ENCODE measurements at regions not wholly inside any gene's neighbourhood (a gene's known extent, or its start where the extent isn't known, plus 50 kb on each side); places are given as distances from the start of the nearest gene placed in this dataset.
A peak's percentile ranks its signal among the peaks of the same experiment; 100 is the strongest.

GRCh38 chr5:31049461-31049860 lies 144.0 kb upstream of the CDH6 start:
- no peak for FAIRE-seq
- no peaks in the 10 kb centered on the region for H3K36me3 ChIP-seq (ENCODE audit: control insufficient read depth in 3 of 3, insufficient read depth in 2 of 3, low read depth in 1 of 3, low read length in 3 of 3)
- DNase-seq = no peak
- WGBS, 3 donors = 7 to 61% (median 38%) methylated on average over 3 of the region's 3 CpGs
- H3K4me3 ChIP-seq (ENCODE audit: low read depth in 1 of 3, low read length in 3 of 3) = no peak overlapping the region
- no peaks in the 10 kb centered on the region for H3K9me3 ChIP-seq (ENCODE audit: control insufficient read depth in 2 of 2, insufficient read depth in 1 of 2, low read depth in 1 of 2, low read length in 1 of 2)
- no peaks in the 10 kb centered on the region for H3K27me3 ChIP-seq (ENCODE audit: control insufficient read depth in 3 of 3, insufficient read depth in 3 of 3, low read length in 3 of 3)
- H3K4me1 ChIP-seq (ENCODE audit: control insufficient read depth in 3 of 3, insufficient read depth in 2 of 3, low read depth in 1 of 3, low read length in 2 of 3) = peaks cover 0 to 12% (median 0%) of the 10 kb centered on the region in 3 donors
- H3K27ac ChIP-seq (ENCODE audit: low read depth in 1 of 3, low read length in 2 of 3) = no peak overlapping the region

GRCh38 chr5:31048282-31049270 lies 144.9 kb upstream of the CDH6 start:
- Histone ChIP-seq H3K27me3 (ENCODE audit: control insufficient read depth in 3 of 3, insufficient read depth in 3 of 3, low read length in 3 of 3) (no peaks in the 10 kb centered on the region), H3K27ac (ENCODE audit: low read depth in 1 of 3, low read length in 2 of 3) (peak overlapping the region in 1 of 3 donors; percentile 34), H3K4me3 (ENCODE audit: low read depth in 1 of 3, low read length in 3 of 3) (no peak overlapping the region), H3K36me3 (ENCODE audit: control insufficient read depth in 3 of 3, insufficient read depth in 2 of 3, low read depth in 1 of 3, low read length in 3 of 3) (no peaks in the 10 kb centered on the region), H3K4me1 (ENCODE audit: control insufficient read depth in 3 of 3, insufficient read depth in 2 of 3, low read depth in 1 of 3, low read length in 2 of 3) (peaks cover 0 to 12% (median 0%) of the 10 kb centered on the region in 3 donors), H3K9me3 (ENCODE audit: control insufficient read depth in 2 of 2, insufficient read depth in 1 of 2, low read depth in 1 of 2, low read length in 1 of 2) (no peaks in the 10 kb centered on the region)
- peak; percentile 78 to 89 for DNase-seq
- 12 to 42% (median 36%) methylated on average over 8 of the region's 8 CpGs for WGBS, 3 donors
- no peak for FAIRE-seq

GRCh38 chr5:31047621-31048020 lies 145.9 kb upstream of the CDH6 start:
- H3K27ac ChIP-seq (ENCODE audit: low read depth in 1 of 3, low read length in 2 of 3) = peak overlapping the region in 1 of 3 donors; percentile 34
- no peaks in the 10 kb centered on the region for H3K27me3 ChIP-seq (ENCODE audit: control insufficient read depth in 3 of 3, insufficient read depth in 3 of 3, low read length in 3 of 3)
- H3K4me3 ChIP-seq (ENCODE audit: low read depth in 1 of 3, low read length in 3 of 3) = no peak overlapping the region
- H3K36me3 ChIP-seq (ENCODE audit: control insufficient read depth in 3 of 3, insufficient read depth in 2 of 3, low read depth in 1 of 3, low read length in 3 of 3) = no peaks in the 10 kb centered on the region
- no peak for FAIRE-seq
- peaks cover 0 to 12% (median 0%) of the 10 kb centered on the region in 3 donors for H3K4me1 ChIP-seq (ENCODE audit: control insufficient read depth in 3 of 3, insufficient read depth in 2 of 3, low read depth in 1 of 3, low read length in 2 of 3)
- DNase-seq = no peak
- 42 to 46% (median 44%) methylated on average over 2 of the region's 2 CpGs for WGBS, 3 donors
- H3K9me3 ChIP-seq (ENCODE audit: control insufficient read depth in 2 of 2, insufficient read depth in 1 of 2, low read depth in 1 of 2, low read length in 1 of 2) = no peaks in the 10 kb centered on the region

- Histone ChIP-seq H3K27ac (ENCODE audit: low read depth in 1 of 3, low read length in 2 of 3) (no peak overlapping the region), H3K4me1 (ENCODE audit: control insufficient read depth in 3 of 3, insufficient read depth in 2 of 3, low read depth in 1 of 3, low read length in 2 of 3) (peaks cover 0 to 12% (median 0%) of the 10 kb centered on the region in 3 donors), H3K27me3 (ENCODE audit: control insufficient read depth in 3 of 3, insufficient read depth in 3 of 3, low read length in 3 of 3) (no peaks in the 10 kb centered on the region), H3K4me3 (ENCODE audit: low read depth in 1 of 3, low read length in 3 of 3) (no peak overlapping the region), H3K36me3 (ENCODE audit: control insufficient read depth in 3 of 3, insufficient read depth in 2 of 3, low read depth in 1 of 3, low read length in 3 of 3) (no peaks in the 10 kb centered on the region), H3K9me3 (ENCODE audit: control insufficient read depth in 2 of 2, insufficient read depth in 1 of 2, low read depth in 1 of 2, low read length in 1 of 2) (no peaks in the 10 kb centered on the region)
- no peak for DNase-seq
- FAIRE-seq = no peak
- WGBS, 3 donors = 68 to 85% (median 70%) methylated on average over 5 of the region's 5 CpGs
Measured at GRCh38 chr5:31047007-31047406, 146.5 kb upstream of the CDH6 start.

GRCh38 chr5:31036411-31036810 lies 157.1 kb upstream of the CDH6 start:
- FAIRE-seq (no peak), DNase-seq (no peak)
- Histone ChIP-seq H3K4me1 (ENCODE audit: control insufficient read depth in 3 of 3, insufficient read depth in 2 of 3, low read depth in 1 of 3, low read length in 2 of 3) (peaks cover 0 to 3% (median 3%) of the 10 kb centered on the region in 3 donors), H3K27me3 (ENCODE audit: control insufficient read depth in 3 of 3, insufficient read depth in 3 of 3, low read length in 3 of 3) (no peaks in the 10 kb centered on the region), H3K27ac (ENCODE audit: low read depth in 1 of 3, low read length in 2 of 3) (no peak overlapping the region), H3K9me3 (ENCODE audit: control insufficient read depth in 2 of 2, insufficient read depth in 1 of 2, low read depth in 1 of 2, low read length in 1 of 2) (no peaks in the 10 kb centered on the region), H3K4me3 (ENCODE audit: low read depth in 1 of 3, low read length in 3 of 3) (no peak overlapping the region), H3K36me3 (ENCODE audit: control insufficient read depth in 3 of 3, insufficient read depth in 2 of 3, low read depth in 1 of 3, low read length in 3 of 3) (no peaks in the 10 kb centered on the region)
- WGBS, 3 donors = 16 to 53% (median 28%) methylated on average over 4 of the region's 4 CpGs

- Histone ChIP-seq H3K27me3 (ENCODE audit: control insufficient read depth in 3 of 3, insufficient read depth in 3 of 3, low read length in 3 of 3) (no peaks in the 10 kb centered on the region), H3K4me3 (ENCODE audit: low read depth in 1 of 3, low read length in 3 of 3) (no peak overlapping the region), H3K27ac (ENCODE audit: low read depth in 1 of 3, low read length in 2 of 3) (no peak overlapping the region), H3K9me3 (ENCODE audit: control insufficient read depth in 2 of 2, insufficient read depth in 1 of 2, low read depth in 1 of 2, low read length in 1 of 2) (peaks cover 0 to 5% of the 10 kb centered on the region in 2 donors), H3K36me3 (ENCODE audit: control insufficient read depth in 3 of 3, insufficient read depth in 2 of 3, low read depth in 1 of 3, low read length in 3 of 3) (no peaks in the 10 kb centered on the region), H3K4me1 (ENCODE audit: control insufficient read depth in 3 of 3, insufficient read depth in 2 of 3, low read depth in 1 of 3, low read length in 2 of 3) (peaks cover 0 to 4% (median 3%) of the 10 kb centered on the region in 3 donors)
- no peak for FAIRE-seq
- 75 to 98% (median 90%) methylated on average over 1 of the region's 1 CpG for WGBS, 3 donors
- no peak for DNase-seq
Measured at GRCh38 chr5:31033295-31033694, 160.2 kb upstream of the CDH6 start.

- no peak overlapping the region for H3K27ac ChIP-seq (ENCODE audit: low read depth in 1 of 3, low read length in 2 of 3)
- FAIRE-seq (no peak), DNase-seq (no peak)
- 91 to 94% (median 93%) methylated on average over 8 of the region's 8 CpGs for WGBS, 3 donors
- peaks cover 0 to 5% of the 10 kb centered on the region in 2 donors for H3K9me3 ChIP-seq (ENCODE audit: control insufficient read depth in 2 of 2, insufficient read depth in 1 of 2, low read depth in 1 of 2, low read length in 1 of 2)
- H3K36me3 ChIP-seq (ENCODE audit: control insufficient read depth in 3 of 3, insufficient read depth in 2 of 3, low read depth in 1 of 3, low read length in 3 of 3) = no peaks in the 10 kb centered on the region
- H3K4me1 ChIP-seq (ENCODE audit: control insufficient read depth in 3 of 3, insufficient read depth in 2 of 3, low read depth in 1 of 3, low read length in 2 of 3) = peaks cover 0 to 24% (median 2%) of the 10 kb centered on the region in 3 donors
- H3K4me3 ChIP-seq (ENCODE audit: low read depth in 1 of 3, low read length in 3 of 3) = no peak overlapping the region
- no peaks in the 10 kb centered on the region for H3K27me3 ChIP-seq (ENCODE audit: control insufficient read depth in 3 of 3, insufficient read depth in 3 of 3, low read length in 3 of 3)
Measured at GRCh38 chr5:31029925-31030324, 163.6 kb upstream of the CDH6 start.

- Histone ChIP-seq H3K4me1 (ENCODE audit: control insufficient read depth in 3 of 3, insufficient read depth in 2 of 3, low read depth in 1 of 3, low read length in 2 of 3) (peaks cover 0 to 33% (median 3%) of the 10 kb centered on the region in 3 donors), H3K36me3 (ENCODE audit: control insufficient read depth in 3 of 3, insufficient read depth in 2 of 3, low read depth in 1 of 3, low read length in 3 of 3) (no peaks in the 10 kb centered on the region), H3K27ac (ENCODE audit: low read depth in 1 of 3, low read length in 2 of 3) (peak overlapping the region in 1 of 3 donors; percentile 46), H3K9me3 (ENCODE audit: control insufficient read depth in 2 of 2, insufficient read depth in 1 of 2, low read depth in 1 of 2, low read length in 1 of 2) (peaks cover 0 to 5% of the 10 kb centered on the region in 2 donors), H3K4me3 (ENCODE audit: low read depth in 1 of 3, low read length in 3 of 3) (no peak overlapping the region), H3K27me3 (ENCODE audit: control insufficient read depth in 3 of 3, insufficient read depth in 3 of 3, low read length in 3 of 3) (no peaks in the 10 kb centered on the region)
- FAIRE-seq (peak; percentile 19), DNase-seq (peak; percentile 85)
Measured at GRCh38 chr5:31027721-31028120, 165.8 kb upstream of the CDH6 start.

Data from small intestine (tissue), 7 donors.